Mononuclear cell (primary cell): ENCODE measurements at regions not wholly inside any gene's neighbourhood (a gene's known extent, or its start where the extent isn't known, plus 50 kb on each side); places are given as distances from the start of the nearest gene placed in this dataset.
"Not testable (repeated sequence)": the region's sequence is repeated elsewhere in the genome, so short reads cannot be mapped to it uniquely, and the experiment has no call there.

ENCODE experiments used
- H3K27me3 ChIP-seq: 2 replicates; pipeline ENCODE4 v1.6.0; 2011; ENCODE audit warnings: low read length, control low read depth; ENCODE audit not compliant: insufficient read depth
- H3K4me1 ChIP-seq: 2 replicates; pipeline ENCODE4 v1.5.1; 2011; ENCODE audit warnings: mild to moderate bottlenecking, low read length, control low read depth; ENCODE audit not compliant: insufficient read depth
- H3K4me3 ChIP-seq: 2 replicates; pipeline ENCODE4 v1.5.1; 2011; ENCODE audit warnings: mild to moderate bottlenecking, low read length, moderate library complexity
- H3K9me3 ChIP-seq: 2 replicates; pipeline ENCODE4 v1.5.1; 2011; ENCODE audit warnings: low read depth, mild to moderate bottlenecking, control low read depth, low read length

- Histone ChIP-seq H3K27me3 (no peaks in the 10 kb centered on the region), H3K9me3 (no peaks in the 10 kb centered on the region), H3K4me3 (no peak overlapping the region), H3K4me1 (no peaks in the 10 kb centered on the region)
Measured at GRCh38 chr4:129804461-129804981, 708.6 kb downstream of the C4orf33 start.

GRCh38 chr4:129806986-129807385, 711.0 kb downstream of the C4orf33 start:
- Histone ChIP-seq H3K27me3 (no peaks in the 10 kb centered on the region), H3K4me3 (no peak overlapping the region), H3K4me1 (no peaks in the 10 kb centered on the region), H3K9me3 (no peaks in the 10 kb centered on the region)

- Histone ChIP-seq H3K27me3 (no peaks in the 10 kb centered on the region), H3K4me3 (no peak overlapping the region), H3K4me1 (no peaks in the 10 kb centered on the region), H3K9me3 (no peaks in the 10 kb centered on the region)
Measured at GRCh38 chr4:129808242-129808641, 712.3 kb downstream of the C4orf33 start.

GRCh38 chr4:129821073-129821472, 725.1 kb downstream of the C4orf33 start:
- H3K27me3 ChIP-seq, result no peaks in the 10 kb centered on the region
- H3K9me3 ChIP-seq, result no peaks in the 10 kb centered on the region
- no peak overlapping the region for H3K4me3 ChIP-seq

GRCh38 chr4:129821963-129822362, 726.0 kb downstream of the C4orf33 start:
- Histone ChIP-seq H3K27me3 (no peaks in the 10 kb centered on the region), H3K4me1 (no peaks in the 10 kb centered on the region), H3K9me3 (no peaks in the 10 kb centered on the region), H3K4me3 (no peak overlapping the region)

More at GRCh38 chr4:129821073-129821472, 725.1 kb downstream of the C4orf33 start:
- H3K4me1 ChIP-seq, result no peaks in the 10 kb centered on the region

- Histone ChIP-seq H3K9me3 (no peaks in the 10 kb centered on the region), H3K4me3 (no peak overlapping the region), H3K27me3 (no peaks in the 10 kb centered on the region), H3K4me1 (no peaks in the 10 kb centered on the region)
Measured at GRCh38 chr4:129822701-129823100, 726.7 kb downstream of the C4orf33 start.

- Histone ChIP-seq H3K4me1 (no peaks in the 10 kb centered on the region), H3K4me3 (no peak overlapping the region), H3K9me3 (no peaks in the 10 kb centered on the region), H3K27me3 (no peaks in the 10 kb centered on the region)
Measured at GRCh38 chr4:129823105-129823504, 727.2 kb downstream of the C4orf33 start.

GRCh38 chr4:129829373-129829772, 733.4 kb downstream of the C4orf33 start:
- H3K9me3 ChIP-seq, result no peaks in the 10 kb centered on the region
- H3K4me3 ChIP-seq, result no peak overlapping the region
- H3K27me3 ChIP-seq, result no peaks in the 10 kb centered on the region

GRCh38 chr4:129839687-129840086, 743.7 kb downstream of the C4orf33 start:
- Histone ChIP-seq H3K27me3 (no peaks in the 10 kb centered on the region), H3K4me3 (no peak overlapping the region), H3K9me3 (no peaks in the 10 kb centered on the region), H3K4me1 (no peaks in the 10 kb centered on the region)

More at GRCh38 chr4:129829373-129829772, 733.4 kb downstream of the C4orf33 start:
- H3K4me1 ChIP-seq, result no peaks in the 10 kb centered on the region

GRCh38 chr4:129842096-129842495, 746.1 kb downstream of the C4orf33 start:
- Histone ChIP-seq H3K27me3 (no peaks in the 10 kb centered on the region), H3K4me3 (no peak overlapping the region), H3K9me3 (no peaks in the 10 kb centered on the region), H3K4me1 (no peaks in the 10 kb centered on the region)

GRCh38 chr4:129852434-129852833, 756.5 kb downstream of the C4orf33 start:
- Histone ChIP-seq H3K4me1 (no peaks in the 10 kb centered on the region), H3K9me3 (no peaks in the 10 kb centered on the region), H3K27me3 (no peaks in the 10 kb centered on the region), H3K4me3 (no peak overlapping the region)

GRCh38 chr4:129853685-129854467, 757.9 kb downstream of the C4orf33 start:
- not testable (repeated sequence) for H3K27me3 ChIP-seq, H3K4me1 ChIP-seq, H3K9me3 ChIP-seq, H3K4me3 ChIP-seq

- Histone ChIP-seq H3K4me3 (no peak overlapping the region), H3K4me1 (no peaks in the 10 kb centered on the region), H3K9me3 (no peaks in the 10 kb centered on the region), H3K27me3 (no peaks in the 10 kb centered on the region)
Measured at GRCh38 chr4:129862461-129862860, 766.5 kb downstream of the C4orf33 start.

GRCh38 chr4:129863206-129863605, 767.3 kb downstream of the C4orf33 start:
- H3K9me3 ChIP-seq, result no peaks in the 10 kb centered on the region
- no peak overlapping the region for H3K4me3 ChIP-seq
- no peaks in the 10 kb centered on the region for H3K4me1 ChIP-seq
- no peaks in the 10 kb centered on the region for H3K27me3 ChIP-seq

- Histone ChIP-seq H3K27me3 (no peaks in the 10 kb centered on the region), H3K9me3 (peaks cover 4% of the 10 kb centered on the region), H3K4me3 (no peak overlapping the region), H3K4me1 (no peaks in the 10 kb centered on the region)
Measured at GRCh38 chr4:129883996-129884395, 788.0 kb downstream of the C4orf33 start.

GRCh38 chr4:129897111-129897510, 801.2 kb downstream of the C4orf33 start:
- Histone ChIP-seq H3K9me3 (no peaks in the 10 kb centered on the region), H3K4me1 (no peaks in the 10 kb centered on the region), H3K4me3 (no peak overlapping the region)

More at GRCh38 chr4:129897111-129897510, 801.2 kb downstream of the C4orf33 start:
- no peaks in the 10 kb centered on the region for H3K27me3 ChIP-seq
